ENCODE measurements at regions not wholly inside any gene's neighbourhood (a gene's known extent, or its start where the extent isn't known, plus 50 kb on each side); places are given as distances from the start of the nearest gene placed in this dataset.

- H3K9ac ChIP-seq (ENCODE audit: insufficient read depth, low read length, poor library complexity, severe bottlenecking), result peak overlapping the region; percentile 4
- Mint-ChIP-seq H3K9me3 (peaks cover 0 to 8% (median 0%) of the 10 kb centered on the region in 7 donors), H3K4me3 (no peak overlapping the region), H3K4me1 (peaks cover 14% of the 10 kb centered on the region), H3K27me3 (ENCODE audit: low read depth in 3 of 3) (peaks cover 0 to 4% (median 0%) of the 10 kb centered on the region in 3 donors), H3K27ac (no peak overlapping the region), H3K36me3 (no peaks in the 10 kb centered on the region)
- DNase-seq, result no peak
- H3K79me2 ChIP-seq (ENCODE audit: insufficient read depth, low read length), result no peaks in the 10 kb centered on the region
- H3K27me3 ChIP-seq (ENCODE audit: control insufficient read depth in 2 of 2, insufficient read depth in 2 of 2, low read length in 2 of 2), result no peaks in the 10 kb centered on the region
- H3K27ac ChIP-seq (ENCODE audit: low read depth in 1 of 2, low read length in 2 of 2), result no peak overlapping the region
- H4K20me1 ChIP-seq (ENCODE audit: insufficient read depth, low read length), result no peaks in the 10 kb centered on the region
- H3K4me2 ChIP-seq (replicated peaks; ENCODE audit: extremely low read depth, low read length, poor library complexity, severe bottlenecking), result no peak overlapping the region
- no peak overlapping the region for H3K4me3 ChIP-seq (replicated peaks in 1 of 3; ENCODE audit: low read depth in 2 of 3, low read length in 3 of 3)
- peak overlapping the region; percentile 43 for H2AFZ ChIP-seq (ENCODE audit: insufficient read depth, low read depth, low read length, poor library complexity, severe bottlenecking)
- H3K36me3 ChIP-seq (replicated peaks in 1 of 2; ENCODE audit: control insufficient read depth in 1 of 2, insufficient read depth in 2 of 2, low read length in 2 of 2), result no peaks in the 10 kb centered on the region
- no peaks in the 10 kb centered on the region for H3K4me1 ChIP-seq (ENCODE audit: control insufficient read depth in 1 of 2, insufficient read depth in 2 of 2, low read length in 2 of 2)
- intact Hi-C loops (cut with micrococcal nuclease), result no loop called here
- 0% methylated on average over 3 of the region's 5 CpGs for WGBS (ENCODE audit: insufficient coverage)
- TF ChIP-seq CTCF (IDR thresholded peaks at IDR 0.05), result no peak
- no peaks in the 10 kb centered on the region for H3K9me3 ChIP-seq (replicated peaks in 1 of 2; ENCODE audit: control insufficient read depth in 1 of 2, insufficient read depth in 1 of 2, low read length in 2 of 2)
Observed at GRCh38 chr5:165495829-165496380, 1990.5 kb downstream of the MAT2B start.

GRCh38 chr5:165497707-165498106 lies 1992.3 kb downstream of the MAT2B start:
- H3K79me2 ChIP-seq (ENCODE audit: insufficient read depth, low read length), result no peaks in the 10 kb centered on the region
- H3K4me3 ChIP-seq (replicated peaks in 1 of 3; ENCODE audit: low read depth in 2 of 3, low read length in 3 of 3), result peak overlapping the region in 1 of 3 experiments; percentile 30
- peak in 1 of 3 donors; percentile 7 for DNase-seq
- no peak overlapping the region for H3K9ac ChIP-seq (ENCODE audit: insufficient read depth, low read length, poor library complexity, severe bottlenecking)
- H3K4me2 ChIP-seq (replicated peaks; ENCODE audit: extremely low read depth, low read length, poor library complexity, severe bottlenecking), result peak overlapping the region; percentile 57
- peaks cover 14% of the 10 kb centered on the region for H3K4me1 Mint-ChIP-seq
- H4K20me1 ChIP-seq (ENCODE audit: insufficient read depth, low read length), result no peaks in the 10 kb centered on the region
- H3K27ac ChIP-seq (ENCODE audit: low read depth in 1 of 2, low read length in 2 of 2), result no peak overlapping the region
- H3K27me3 Mint-ChIP-seq (ENCODE audit: low read depth in 3 of 3), result peaks cover 0 to 2% (median 0%) of the 10 kb centered on the region in 3 donors
- intact Hi-C loops (cut with micrococcal nuclease), result no loop called here
- no peaks in the 10 kb centered on the region for H3K36me3 Mint-ChIP-seq
- H3K4me1 ChIP-seq (ENCODE audit: control insufficient read depth in 1 of 2, insufficient read depth in 2 of 2, low read length in 2 of 2), result no peaks in the 10 kb centered on the region
- H3K4me3 Mint-ChIP-seq, result peak overlapping the region in 1 of 2 donors; percentile 62
- H3K27me3 ChIP-seq (ENCODE audit: control insufficient read depth in 2 of 2, insufficient read depth in 2 of 2, low read length in 2 of 2), result no peaks in the 10 kb centered on the region
- peak; percentile 57 for TF ChIP-seq CTCF (IDR thresholded peaks at IDR 0.05)
- H3K27ac Mint-ChIP-seq, result peak overlapping the region in 1 of 7 donors; percentile 4
- H3K36me3 ChIP-seq (replicated peaks in 1 of 2; ENCODE audit: control insufficient read depth in 1 of 2, insufficient read depth in 2 of 2, low read length in 2 of 2), result no peaks in the 10 kb centered on the region
- H2AFZ ChIP-seq (ENCODE audit: insufficient read depth, low read depth, low read length, poor library complexity, severe bottlenecking), result peak overlapping the region; percentile 64
- H3K9me3 Mint-ChIP-seq, result peaks cover 0 to 3% (median 0%) of the 10 kb centered on the region in 7 donors
- 0% methylated on average over 1 of the region's 5 CpGs for WGBS (ENCODE audit: insufficient coverage)
- H3K9me3 ChIP-seq (replicated peaks in 1 of 2; ENCODE audit: control insufficient read depth in 1 of 2, insufficient read depth in 1 of 2, low read length in 2 of 2), result no peaks in the 10 kb centered on the region

Data from CD14-positive monocyte (primary cell).